ENCODE measurements at regions not wholly inside any gene's neighbourhood (a gene's known extent, or its start where the extent isn't known, plus 50 kb on each side); places are given as distances from the start of the nearest gene placed in this dataset.

DNA sequence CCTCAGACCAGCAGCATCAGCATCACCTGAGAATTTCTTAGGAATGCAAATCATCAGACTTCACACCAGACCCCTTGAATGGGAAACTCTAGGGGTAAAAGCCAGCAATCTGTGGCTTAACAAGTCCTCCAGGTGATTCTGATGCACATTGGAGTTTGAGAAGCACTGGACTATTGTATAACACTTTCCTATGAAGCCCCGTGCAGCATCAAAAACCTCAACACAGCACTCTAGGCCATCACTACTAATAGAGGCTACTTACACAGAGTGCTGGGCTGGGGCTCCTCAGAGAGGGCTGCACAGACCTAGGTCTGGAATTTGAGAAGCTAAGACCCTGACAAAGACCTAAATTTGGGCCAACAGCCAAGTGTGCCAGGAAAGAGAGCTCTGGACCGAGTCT lies 95.7 kb upstream of the ARAP3 start:
- DNase-seq (ENCODE audit: low read depth), result no peak

DNA sequence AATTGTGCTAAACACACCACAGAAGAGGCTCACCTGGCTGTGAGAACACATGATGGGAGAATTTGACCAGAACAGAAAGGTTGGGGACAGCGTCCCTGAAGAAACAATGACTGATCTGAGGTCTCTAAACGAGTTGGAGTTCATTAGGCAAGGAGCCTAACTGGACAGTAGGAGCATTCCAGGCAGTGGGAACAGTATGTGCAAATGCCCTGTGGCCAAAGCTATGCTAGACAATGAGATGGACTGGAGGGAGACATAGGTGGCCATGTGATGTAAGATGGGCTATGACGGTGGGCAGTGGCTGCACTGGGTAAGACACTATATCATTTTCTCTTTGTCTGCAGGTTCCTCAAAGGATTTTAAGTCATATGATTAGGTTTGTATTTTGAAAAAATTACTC lies 95.1 kb upstream of the ARAP3 start:
- no peak for DNase-seq (ENCODE audit: low read depth)

DNA sequence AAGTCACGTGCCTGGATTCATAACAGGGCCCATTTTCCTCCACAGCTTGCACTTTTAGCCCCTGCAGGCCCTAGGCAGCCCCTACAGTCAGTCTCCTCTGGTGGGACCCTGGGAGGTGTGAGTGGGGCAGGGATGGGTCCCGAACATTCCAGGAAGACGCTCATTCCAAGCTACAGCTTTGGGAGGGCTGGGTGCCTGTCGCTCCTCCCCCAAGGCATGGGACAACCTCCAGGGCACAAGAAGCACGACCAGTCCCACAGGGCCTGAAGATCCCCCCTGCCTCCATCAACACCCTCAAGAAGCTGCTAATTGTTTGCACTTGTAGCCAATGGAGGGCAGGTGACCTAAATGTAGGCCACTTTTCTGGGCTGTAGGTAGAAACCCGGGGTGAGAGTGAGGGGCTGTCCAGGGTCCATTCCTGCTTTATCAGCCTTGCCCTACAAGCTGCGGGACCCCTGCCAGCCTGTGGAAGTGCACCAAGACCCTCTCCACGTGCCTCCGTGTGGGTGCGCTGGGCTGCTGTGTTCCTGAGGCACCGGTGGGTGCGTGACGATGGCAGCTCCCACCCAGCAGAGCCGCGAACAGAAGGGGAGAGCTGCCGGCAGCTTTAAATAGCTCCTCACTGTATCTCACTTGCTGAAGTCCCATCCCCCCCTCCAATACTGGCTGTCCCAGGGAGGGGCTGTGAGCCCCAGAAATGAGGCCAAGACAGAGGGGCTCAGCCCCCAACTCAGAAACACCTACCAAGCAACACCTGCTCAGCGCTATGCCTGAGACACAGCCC lies 91.9 kb upstream of the ARAP3 start:
- no peak for DNase-seq (ENCODE audit: low read depth)

DNA sequence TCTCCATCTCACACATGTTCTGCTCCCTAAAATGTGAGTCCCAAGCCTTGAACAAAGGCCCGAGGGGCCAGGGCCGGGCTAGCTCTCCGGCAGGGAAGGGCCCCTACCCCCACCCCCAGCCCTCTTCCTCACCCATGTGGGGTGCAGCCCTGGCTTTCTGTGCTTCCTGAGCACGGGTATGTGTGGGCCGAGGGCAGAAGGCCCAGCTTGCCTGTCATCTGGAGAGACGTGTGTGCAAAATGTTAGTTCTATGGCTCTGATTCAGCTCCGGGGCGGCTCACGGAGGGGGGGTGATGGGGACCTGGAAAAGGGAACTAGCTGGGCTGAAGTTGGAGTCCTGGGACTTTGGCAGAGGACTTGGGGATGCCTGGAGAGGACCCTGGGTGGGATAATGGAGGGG lies 90.3 kb upstream of the ARAP3 start:
- DNase-seq (ENCODE audit: low read depth), result no peak

DNA sequence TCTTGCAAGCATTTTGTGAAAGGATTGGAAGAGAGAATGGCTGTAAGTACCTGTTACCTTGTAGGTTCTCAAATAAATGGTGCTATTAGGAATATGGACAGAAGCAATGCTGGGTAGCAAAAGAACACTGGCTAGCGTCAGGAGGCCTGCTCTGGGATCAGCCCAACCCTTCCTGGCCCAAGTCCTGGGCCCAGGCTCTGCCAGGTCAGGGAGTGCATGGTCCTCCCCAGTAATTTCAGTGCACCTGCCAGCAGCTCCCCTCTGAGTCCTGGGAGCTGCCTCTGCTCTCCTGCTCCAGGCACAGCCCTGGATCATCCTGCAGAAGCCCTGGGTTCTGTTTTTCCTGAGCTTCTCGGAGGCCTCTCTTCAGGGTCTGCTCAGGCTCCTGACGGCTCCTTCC lies 89.5 kb upstream of the ARAP3 start:
- no peak for DNase-seq (ENCODE audit: low read depth)

DNA sequence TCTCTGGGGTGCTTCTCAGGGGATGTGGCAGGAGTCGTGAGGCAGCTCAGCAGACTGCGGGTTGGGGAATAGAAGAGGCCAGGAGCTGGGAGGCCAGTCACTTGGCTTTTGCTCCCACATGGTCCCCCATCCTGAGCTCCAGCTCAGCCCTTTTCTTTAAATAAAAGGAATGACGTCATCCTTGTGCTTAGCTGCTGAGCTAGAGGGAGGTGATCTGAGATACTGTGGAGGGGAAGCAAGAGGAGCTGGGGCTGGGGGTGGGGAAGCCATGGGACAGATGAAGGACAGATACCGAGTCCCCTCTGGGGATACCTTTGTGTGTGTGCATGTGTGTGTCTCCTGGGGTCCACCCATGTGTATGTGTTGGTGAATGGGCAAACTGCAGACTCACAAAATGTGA lies 89.0 kb upstream of the ARAP3 start:
- DNase-seq (ENCODE audit: low read depth), result no peak

DNA sequence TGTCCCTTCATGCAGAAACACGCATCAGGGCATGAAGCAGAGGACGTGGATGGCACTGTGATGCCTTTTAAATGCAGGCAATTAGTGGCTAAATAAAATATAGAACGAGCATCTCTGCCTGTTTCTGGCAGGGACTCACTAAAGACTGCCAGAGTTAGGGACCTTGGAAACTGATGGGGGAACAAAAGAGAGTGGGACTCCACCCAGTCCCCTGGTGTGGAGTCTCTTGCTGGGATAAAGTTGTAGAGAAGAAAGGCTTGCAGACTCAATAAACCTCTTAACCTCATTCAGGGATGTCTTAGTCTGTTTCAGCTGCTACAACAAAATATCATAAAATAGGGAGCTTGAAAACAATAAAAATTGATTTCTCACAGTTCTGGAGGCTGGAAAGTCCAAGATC lies 87.6 kb upstream of the ARAP3 start:
- no peak for DNase-seq (ENCODE audit: low read depth)

DNA sequence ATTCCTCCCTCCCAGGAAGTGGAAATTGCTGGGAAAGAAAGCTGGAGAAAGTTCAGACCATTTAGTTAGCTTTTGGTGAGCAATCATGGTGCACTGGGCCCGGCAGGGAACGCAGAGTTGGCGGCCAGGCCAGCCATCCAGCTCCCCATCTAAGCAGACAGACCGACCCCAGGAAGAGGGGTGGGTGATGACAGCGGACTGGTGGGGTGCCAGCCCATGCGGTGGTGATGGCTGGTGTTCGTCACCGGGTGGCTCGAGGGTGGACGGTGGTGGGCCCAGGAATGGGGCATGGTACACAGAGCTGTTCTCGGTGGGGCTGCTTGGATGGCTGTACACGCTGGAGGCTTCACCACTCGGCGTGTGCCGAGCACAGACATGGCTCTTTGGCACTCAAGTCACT lies 85.6 kb upstream of the ARAP3 start:
- DNase-seq (ENCODE audit: low read depth), result no peak

DNA sequence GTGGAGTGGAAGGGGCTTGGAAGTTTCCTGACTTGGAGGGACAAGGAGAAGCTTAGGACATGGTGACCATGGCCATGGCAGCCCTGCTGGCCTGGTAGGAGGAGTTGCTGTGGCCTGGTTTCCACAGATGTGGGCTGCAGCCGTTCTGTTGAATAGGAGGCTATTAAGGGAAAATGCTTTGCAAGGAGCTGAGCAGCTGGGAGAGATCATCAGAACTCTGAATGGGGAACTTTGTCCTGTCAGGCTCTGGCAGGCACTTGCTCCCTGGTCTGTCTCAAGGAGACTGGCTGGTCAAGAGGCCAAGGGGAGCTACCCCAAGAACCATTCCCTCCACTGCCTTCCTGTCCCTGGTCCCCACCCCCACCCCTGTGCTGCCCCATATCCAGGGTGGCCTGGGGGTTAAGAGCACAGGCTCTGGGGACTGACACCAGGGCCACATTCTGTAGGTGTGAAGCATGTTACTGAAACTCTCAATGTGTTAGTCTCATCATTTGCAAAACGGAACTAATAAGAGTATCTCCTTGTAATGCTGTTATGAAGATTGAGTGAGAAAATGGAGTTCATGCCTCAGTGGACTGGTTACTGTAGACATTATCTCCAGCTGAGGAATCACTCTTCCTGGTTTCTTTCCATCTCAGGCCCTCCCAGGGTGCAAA lies 84.0 kb upstream of the ARAP3 start:
- DNase-seq (ENCODE audit: low read depth), result no peak

DNA sequence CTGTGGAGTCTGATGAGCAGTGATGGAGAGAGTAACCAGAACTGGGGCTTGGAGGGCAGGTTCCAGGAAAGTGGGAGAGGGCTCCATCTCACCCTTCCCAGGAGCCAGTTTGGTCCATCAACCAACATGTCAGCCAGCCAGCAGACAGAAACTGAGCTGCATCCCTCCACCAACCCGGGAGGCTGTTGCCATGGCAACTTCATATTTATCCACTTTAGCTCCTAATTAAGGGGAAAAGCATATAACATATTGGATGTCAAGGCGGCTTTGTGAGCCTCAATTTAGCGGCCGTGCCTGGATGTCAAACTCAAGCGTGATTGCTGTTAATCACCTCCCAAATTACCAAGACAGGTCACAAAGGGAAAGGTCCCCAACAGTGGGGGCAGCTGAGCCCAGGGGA lies 81.5 kb upstream of the ARAP3 start:
- no peak for DNase-seq (ENCODE audit: low read depth)

DNA sequence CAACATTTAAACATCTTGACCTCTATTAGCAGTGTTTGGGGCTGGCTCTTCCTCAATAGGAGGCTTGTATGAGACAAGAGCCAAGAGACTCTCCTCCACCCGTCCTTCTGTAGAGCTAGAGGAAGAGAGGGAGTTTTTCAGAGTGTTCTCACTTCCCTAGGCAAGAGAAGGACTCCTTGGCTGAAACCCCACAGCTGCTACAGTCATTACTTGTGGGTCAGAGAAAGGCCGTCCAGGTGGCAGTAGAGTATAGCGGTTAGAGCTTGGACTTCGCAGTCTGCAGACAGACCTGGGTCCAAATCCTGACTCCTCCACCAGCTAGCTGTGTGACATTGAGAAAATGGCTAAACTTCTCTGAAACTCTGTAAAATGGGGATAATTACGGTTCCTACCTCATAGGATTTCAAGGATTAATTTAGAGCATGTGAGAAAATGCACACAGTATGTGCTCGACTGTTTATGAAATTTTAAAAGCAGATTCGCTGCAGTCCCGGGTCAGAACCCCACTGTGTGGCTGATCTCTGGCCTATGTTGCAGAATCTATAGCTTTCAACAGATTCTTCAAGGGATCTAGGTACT lies 80.8 kb upstream of the ARAP3 start:
- no peak for DNase-seq (ENCODE audit: low read depth)

DNA sequence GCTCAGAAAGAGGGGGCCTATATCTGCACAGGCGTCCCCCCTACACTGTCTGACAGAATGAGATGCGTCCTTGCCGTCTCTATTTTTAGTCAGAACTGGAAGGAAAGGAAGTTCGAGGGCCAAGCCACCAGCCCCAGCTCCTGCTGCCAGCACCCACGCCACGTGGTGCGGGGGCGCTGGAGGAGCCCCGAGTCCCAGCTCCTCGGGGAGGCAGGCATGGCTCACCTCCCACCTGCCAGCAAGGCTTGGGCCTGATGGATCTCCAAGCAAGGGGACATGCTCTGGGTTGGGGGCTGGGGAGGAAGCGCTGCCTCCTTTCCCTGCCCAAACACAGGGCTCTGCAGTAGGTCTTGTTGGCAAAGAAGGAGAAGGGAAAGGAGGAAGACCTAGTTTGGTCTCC lies 80.3 kb upstream of the ARAP3 start:
- no peak for DNase-seq (ENCODE audit: low read depth)

DNA sequence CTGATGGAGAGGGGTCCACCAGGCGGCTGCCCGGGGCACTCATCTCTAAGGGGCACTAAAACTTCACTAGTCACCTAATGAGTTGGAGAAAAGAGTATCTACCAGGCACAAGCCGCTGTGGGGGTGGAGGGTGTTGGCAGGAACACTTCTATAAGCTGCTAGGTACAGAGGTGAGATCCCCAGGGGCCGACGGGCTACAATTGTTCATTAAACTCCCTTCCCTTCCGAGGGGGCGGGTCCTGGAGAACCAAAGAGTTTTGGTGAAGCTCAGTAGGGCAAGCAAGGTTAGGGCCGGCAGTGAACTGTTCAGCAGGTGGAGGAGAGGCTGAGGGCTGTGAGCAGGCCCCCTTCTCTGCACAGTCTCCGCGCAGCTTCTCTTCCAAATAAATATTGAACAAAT lies 78.7 kb upstream of the ARAP3 start:
- no peak for DNase-seq (ENCODE audit: low read depth)

DNA sequence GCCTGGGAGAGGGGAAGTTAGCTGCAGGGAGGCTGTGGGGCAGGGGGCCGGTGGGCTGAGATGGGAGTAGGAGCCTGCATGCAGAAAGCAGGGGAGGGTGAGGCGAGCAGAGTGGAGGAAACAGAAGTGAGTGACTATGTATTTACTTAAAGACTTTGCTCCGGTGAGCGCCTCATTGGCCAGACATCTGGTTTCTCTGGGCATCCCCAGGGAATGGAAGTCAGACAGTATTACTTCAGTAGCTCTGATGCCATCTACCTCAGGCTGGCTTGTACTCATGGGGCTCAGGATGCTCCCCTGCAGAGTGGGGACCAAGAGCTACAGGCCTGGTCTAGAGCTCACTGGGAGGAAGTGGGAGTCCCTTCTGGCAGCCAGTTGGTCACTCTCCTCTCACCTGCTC lies 78.2 kb upstream of the ARAP3 start:
- DNase-seq (ENCODE audit: low read depth), result no peak

DNA sequence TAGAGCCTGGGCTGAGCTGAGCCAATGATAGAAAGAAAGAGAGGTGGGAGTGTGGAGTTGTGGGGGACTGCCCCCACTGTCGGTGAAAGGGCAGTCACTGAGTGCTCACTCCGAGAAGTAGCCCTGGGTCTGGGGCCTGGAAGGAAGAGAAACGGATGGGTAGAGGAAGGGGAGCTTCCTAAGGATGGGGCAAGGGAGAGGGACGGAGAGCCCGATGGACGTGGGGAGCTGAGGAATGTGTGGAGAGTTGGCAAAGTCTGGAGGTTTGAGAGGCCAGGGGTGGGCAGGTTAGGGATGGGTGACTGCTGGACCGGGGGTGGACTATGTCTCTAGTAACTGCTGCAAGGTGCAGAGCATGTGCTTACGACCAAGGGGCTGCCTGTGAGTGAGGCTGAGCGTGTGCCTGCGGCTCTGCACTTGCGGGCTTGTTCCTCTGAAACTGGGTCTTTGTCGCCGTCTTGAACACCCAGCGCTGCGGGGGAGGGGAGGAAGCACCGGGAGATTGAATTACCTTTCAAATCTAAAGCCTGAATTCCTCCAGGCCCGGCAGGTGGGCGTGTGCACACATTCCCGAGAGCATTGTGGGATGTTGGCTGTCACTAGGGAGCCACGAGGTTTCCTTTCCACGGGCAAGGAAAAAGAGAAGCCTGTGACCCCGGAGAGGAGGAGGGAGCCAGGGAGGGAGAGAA lies 76.4 kb upstream of the ARAP3 start:
- no peak for DNase-seq (ENCODE audit: low read depth)

DNA sequence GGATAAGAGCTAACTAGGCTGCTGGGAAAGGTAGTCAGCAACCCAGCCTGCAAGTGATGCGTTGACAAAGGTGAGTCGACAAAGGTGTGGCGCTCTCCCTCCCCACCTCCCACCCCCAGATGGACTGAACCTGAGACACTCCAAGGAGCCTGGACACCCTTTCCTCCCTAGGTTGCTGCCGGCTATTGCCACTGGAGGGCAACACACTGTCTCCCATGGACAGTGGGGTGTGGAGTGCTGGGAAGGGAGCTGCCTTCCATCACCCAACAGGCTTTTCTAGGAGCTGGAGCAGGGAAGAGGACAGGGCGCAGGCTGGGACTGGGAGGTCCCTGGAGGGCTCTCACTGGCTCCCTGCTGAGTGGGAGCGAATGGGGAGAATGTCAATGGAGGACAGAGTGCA lies 75.4 kb upstream of the ARAP3 start:
- DNase-seq (ENCODE audit: low read depth), result no peak

DNA sequence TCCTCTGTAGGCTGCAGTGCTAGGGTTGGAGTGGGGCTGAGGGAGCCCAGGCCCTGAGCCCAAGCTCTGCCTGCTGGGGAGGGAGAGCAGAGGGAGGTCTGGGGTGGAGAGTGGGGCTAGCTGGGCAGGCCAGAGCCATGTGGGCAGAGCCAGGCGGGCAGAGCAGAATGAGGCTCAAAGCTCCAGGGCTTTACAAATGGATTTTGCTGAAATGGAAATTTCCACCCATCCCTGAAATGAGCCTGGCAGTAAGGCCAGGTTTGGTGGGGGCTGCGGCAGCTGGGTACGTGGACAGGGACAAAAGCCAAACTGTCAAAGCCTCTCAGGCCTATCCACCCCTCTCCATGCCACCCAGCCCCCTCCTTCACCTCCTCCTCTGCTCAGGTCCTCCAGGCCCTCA lies 74.2 kb upstream of the ARAP3 start:
- DNase-seq (ENCODE audit: low read depth), result no peak

DNA sequence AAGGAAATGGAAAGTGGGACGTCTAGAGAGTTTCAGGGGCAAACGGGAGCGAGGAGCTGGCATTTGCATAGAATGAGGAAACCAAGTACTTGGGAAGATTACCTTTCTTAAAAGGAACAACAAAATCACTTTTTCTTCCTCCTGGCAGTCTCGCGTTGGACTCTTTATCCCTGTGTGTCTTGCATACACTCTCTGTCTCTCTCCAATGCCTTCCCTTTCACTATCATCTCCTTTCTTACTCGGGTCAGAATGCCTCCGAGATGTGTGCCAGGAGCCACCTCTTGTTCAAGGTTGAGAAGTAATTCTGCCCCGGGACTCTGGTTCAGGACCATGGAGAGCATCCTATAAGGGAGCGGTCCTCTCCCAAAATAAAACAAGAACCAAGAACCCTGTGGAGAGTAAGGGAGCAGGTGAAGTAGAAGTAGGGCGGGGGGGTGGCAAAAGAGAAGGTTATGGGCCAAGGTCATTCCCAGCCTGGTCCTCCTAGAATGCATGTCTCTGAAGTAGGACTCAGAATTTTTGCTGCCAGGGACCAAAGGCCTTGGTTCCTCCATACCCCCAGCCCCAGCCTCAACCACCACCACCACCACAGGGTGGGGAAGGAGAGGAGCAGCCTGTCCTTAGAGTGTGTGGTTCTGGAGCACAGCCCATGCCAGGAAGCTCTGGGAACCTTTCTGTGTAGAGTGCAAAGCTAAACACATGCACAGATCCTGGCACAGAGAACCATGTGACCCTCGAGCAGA lies 72.1 kb upstream of the ARAP3 start:
- DNase-seq (ENCODE audit: low read depth), result no peak

DNA sequence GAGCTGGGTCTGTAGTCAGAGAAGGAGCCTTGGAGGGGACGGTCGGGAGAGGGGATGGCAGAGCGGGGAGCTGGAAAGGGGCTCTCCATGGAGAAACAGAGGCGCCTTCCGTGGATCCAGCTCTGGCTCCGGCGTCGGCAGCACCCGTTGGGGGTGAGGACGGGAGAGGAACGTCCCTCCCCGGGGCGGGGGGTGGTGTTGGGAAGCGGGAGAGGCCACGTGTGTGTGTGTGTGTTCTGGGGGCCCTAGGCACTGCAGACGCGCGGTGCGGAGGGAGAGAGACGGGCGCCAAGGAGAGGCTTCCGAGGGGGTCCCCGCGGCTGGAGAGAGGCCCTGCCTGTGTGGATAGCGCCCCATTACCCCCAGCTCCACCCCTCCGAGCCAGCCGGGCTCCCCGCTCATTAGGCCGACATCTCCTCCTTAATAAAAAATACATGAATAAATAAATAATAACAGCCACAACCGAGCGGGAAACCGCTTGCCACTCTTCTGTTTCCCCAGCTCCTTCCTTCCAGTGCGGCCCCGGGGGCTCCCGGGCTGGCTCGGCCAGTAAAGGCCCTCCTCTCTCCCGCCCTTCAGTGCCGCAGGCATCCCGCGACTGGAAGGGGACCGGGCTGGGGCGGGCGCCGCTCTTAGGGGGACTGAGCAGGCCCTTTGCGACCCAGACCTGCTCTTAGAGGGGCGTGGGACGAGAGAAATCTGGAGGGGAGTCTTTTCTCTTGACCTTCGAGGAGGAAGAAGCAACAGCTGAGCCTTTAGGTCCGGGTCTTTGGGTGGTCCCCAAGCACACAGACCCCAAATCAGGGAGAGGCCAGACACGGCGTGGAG lies 71.3 kb upstream of the ARAP3 start:
- no peak for DNase-seq (ENCODE audit: low read depth)

DNA sequence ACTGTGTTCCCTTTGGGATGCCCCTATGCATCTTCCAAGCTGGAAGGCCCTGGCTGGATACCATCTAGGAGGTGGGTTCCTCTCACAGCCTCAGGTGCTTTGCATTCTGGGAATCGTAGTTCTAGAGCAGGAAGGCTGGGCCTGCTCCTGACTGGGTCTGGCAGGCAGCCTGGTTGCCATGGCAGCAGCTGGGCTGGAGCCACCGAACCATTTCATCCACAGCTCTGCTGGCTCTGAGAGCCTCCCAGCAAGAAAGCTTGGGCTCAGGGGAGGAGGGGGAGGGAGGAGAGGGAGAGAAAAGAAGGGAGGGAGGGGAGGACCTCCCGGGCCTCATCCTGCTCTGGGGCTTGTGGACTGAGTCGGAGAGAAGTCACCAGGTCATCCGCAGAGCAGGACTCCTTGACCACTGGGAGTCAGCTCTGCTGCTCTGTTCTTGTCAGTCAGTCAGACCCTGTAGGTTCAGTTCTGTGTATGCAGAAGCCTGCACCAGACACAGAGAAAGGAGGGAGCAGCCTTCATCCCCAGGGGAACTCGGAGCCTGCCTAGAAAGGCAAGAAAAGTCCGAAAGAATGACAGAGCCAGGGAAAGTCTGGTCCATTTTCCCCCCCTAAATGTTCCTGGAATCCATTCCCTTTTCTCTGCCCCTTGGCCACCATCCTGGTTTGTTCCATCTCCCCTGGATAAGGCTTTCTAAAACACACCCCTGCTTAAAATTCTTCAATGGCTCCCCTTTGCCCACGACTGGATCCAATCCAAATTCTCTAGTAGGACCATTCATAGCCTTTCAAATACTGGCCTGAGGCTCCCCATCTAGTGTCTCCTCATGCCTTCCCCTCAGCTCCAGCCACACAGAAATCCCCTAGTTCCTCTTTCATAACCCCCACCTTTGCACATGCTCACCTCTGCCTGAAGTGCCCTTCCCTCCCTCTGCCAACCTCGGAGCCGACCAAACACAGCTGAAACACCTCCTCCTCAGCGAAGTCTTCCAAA lies 65.4 kb upstream of the ARAP3 start:
- peak; percentile 19 for DNase-seq (ENCODE audit: low read depth)

All from fibroblast of gingiva (primary cell).